ENCODE measurements at regions not wholly inside any gene's neighbourhood (a gene's known extent, or its start where the extent isn't known, plus 50 kb on each side); places are given as distances from the start of the nearest gene placed in this dataset.

DNA sequence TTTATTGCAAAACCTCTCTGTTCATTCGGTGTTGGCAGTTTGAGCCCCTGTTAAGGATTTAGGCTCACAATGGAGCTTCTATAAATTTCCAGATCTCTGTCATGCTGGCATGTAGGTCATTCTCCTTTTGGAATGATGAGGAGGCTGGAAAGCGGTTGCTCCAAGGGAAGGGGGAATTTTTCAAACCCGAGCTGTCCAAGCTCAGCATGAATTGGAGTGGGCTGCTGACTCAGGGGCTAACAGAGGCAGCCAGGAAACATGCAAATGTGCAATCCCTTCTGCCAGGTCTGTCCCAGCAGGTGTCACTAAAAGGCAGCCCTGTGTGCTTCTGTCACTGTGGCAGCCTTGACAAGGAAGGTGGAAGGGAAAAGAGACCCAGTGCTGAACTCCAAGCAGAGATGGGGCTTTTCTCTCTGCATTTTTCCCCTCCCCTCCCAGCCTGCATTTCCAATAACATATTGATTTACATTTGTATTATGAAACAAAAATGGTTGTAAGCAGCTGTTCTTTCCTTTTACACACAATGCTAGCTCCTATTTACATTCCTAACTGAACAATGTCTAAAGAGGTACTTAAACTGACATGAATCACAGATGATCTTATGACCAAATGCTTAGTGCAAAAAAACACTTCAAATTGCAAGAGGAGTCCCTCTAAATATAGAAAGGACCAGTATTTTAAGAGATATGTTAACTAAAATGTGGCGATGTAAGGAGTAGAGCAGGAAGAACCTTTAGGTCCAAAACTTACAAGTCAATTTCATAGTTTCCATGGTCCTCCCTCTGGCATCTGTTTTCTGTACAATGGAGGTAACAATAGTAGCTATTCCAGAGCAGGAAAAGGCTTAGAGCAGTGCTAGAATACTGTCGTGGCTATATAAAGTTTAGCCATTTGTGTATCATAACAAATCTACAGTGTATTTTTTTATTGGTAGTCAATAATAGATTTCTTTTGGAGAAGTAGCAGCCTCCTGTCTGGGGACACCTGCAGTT is 84.5 kb upstream of the ATP10A start:
- TF ChIP-seq FOXP2 (optimal IDR thresholded peaks at IDR 0.05; ENCODE audit: borderline replicate concordance, extremely low read depth, extremely low read length, insufficient read depth) (no peak), SIN3A (IDR thresholded peaks at IDR 0.05; ENCODE audit: borderline replicate concordance, insufficient read depth, low read length) (no peak), TAF1 (IDR thresholded peaks at IDR 0.05; ENCODE audit: borderline replicate concordance, insufficient read depth, low read length) (no peak), POLR2AphosphoS5 (IDR thresholded peaks at IDR 0.05; ENCODE audit: low read depth, low read length) (no peak)
- TF ChIP-seq, protein P1, sequence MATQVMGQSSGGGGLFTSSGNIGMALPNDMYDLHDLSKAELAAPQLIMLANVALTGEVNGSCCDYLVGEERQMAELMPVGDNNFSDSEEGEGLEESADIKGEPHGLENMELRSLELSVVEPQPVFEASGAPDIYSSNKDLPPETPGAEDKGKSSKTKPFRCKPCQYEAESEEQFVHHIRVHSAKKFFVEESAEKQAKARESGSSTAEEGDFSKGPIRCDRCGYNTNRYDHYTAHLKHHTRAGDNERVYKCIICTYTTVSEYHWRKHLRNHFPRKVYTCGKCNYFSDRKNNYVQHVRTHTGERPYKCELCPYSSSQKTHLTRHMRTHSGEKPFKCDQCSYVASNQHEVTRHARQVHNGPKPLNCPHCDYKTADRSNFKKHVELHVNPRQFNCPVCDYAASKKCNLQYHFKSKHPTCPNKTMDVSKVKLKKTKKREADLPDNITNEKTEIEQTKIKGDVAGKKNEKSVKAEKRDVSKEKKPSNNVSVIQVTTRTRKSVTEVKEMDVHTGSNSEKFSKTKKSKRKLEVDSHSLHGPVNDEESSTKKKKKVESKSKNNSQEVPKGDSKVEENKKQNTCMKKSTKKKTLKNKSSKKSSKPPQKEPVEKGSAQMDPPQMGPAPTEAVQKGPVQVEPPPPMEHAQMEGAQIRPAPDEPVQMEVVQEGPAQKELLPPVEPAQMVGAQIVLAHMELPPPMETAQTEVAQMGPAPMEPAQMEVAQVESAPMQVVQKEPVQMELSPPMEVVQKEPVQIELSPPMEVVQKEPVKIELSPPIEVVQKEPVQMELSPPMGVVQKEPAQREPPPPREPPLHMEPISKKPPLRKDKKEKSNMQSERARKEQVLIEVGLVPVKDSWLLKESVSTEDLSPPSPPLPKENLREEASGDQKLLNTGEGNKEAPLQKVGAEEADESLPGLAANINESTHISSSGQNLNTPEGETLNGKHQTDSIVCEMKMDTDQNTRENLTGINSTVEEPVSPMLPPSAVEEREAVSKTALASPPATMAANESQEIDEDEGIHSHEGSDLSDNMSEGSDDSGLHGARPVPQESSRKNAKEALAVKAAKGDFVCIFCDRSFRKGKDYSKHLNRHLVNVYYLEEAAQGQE (IDR thresholded peaks at IDR 0.05; ENCODE audit: insufficient read depth in 1 of 2, low read depth in 2 of 2, low read length in 2 of 2), result no peak

DNA sequence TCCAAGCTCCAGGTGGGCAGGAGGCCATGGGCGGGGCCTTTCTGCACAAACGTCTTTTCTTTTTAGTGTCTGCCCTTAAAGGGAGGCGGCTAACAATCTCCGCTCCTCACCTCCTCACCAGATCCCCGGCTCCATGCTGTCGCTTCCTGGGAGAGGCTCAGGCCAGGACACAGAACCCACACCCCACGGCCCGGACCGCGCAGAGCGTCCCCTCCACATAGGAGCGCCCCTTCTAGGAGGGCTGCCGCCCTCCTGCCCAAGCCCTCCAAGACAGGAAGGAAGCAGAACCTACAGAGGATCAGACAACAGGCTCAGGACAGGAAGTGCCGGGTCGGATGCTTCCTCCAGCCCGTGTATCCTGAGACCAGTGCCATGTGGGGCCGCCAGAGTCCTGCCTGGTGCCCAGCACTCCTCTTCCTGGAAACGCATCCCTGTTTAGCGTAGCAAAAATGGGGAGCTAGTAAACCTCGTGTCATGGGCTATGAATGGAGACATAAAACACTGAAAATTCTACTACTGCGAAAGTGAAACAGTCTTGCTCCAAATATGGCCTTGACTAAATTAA is 83.2 kb upstream of the ATP10A start:
- TF ChIP-seq, protein P1 (IDR thresholded peaks at IDR 0.05; ENCODE audit: insufficient read depth in 1 of 2, low read depth in 2 of 2, low read length in 2 of 2), result no peak
- TF ChIP-seq POLR2AphosphoS5 (IDR thresholded peaks at IDR 0.05; ENCODE audit: low read depth, low read length), result no peak
- no peak for TF ChIP-seq FOXP2 (optimal IDR thresholded peaks at IDR 0.05; ENCODE audit: borderline replicate concordance, extremely low read depth, extremely low read length, insufficient read depth)
- no peak for TF ChIP-seq SIN3A (IDR thresholded peaks at IDR 0.05; ENCODE audit: borderline replicate concordance, insufficient read depth, low read length)
- TF ChIP-seq TAF1 (IDR thresholded peaks at IDR 0.05; ENCODE audit: borderline replicate concordance, insufficient read depth, low read length), result no peak

DNA sequence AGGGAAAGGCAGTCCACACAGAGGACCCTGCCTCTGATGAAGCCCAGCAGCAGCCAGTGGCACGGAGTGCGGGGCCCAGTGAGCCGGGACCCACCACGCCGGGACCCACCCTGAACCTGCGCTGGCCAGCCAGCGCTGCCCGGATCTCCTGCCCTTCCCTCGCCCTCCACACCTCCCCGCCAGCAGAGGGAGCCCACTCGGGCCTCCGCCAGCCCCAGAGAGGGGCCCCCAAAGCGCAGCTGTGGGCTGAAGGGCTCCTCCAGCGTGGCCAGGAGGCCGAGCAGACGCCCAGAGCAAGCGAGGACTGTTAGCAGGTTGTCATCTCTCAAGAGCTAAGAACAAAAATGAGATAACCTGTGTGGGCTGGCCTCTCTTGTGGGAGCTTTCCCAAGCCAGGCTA is 81.3 kb upstream of the ATP10A start:
- TF ChIP-seq SIN3A (IDR thresholded peaks at IDR 0.05; ENCODE audit: borderline replicate concordance, insufficient read depth, low read length) (no peak), FOXP2 (optimal IDR thresholded peaks at IDR 0.05; ENCODE audit: borderline replicate concordance, extremely low read depth, extremely low read length, insufficient read depth) (no peak), TAF1 (IDR thresholded peaks at IDR 0.05; ENCODE audit: borderline replicate concordance, insufficient read depth, low read length) (no peak), POLR2AphosphoS5 (IDR thresholded peaks at IDR 0.05; ENCODE audit: low read depth, low read length) (no peak)
- TF ChIP-seq, protein P1 (IDR thresholded peaks at IDR 0.05; ENCODE audit: insufficient read depth in 1 of 2, low read depth in 2 of 2, low read length in 2 of 2), result no peak

DNA sequence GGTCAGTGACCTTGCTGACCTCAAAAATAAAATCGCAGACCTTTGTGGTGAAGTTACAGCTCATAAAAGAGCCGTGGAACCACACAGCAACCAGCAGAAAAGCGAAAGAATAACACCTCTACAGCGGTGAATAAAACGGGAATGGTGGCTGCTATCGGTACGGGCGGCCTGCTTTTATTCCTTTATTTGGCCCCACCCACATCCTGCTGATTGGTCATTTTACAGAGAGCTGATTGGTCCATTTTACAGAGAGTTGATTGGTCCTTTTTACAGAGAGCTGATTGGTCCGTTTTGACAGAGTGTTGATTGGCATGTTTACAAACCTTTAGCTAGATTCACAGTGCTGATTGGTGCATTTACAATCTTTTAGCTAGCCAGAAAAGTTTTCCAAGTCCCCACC is 80.7 kb upstream of the ATP10A start:
- TF ChIP-seq SIN3A (IDR thresholded peaks at IDR 0.05; ENCODE audit: borderline replicate concordance, insufficient read depth, low read length), result no peak

DNA sequence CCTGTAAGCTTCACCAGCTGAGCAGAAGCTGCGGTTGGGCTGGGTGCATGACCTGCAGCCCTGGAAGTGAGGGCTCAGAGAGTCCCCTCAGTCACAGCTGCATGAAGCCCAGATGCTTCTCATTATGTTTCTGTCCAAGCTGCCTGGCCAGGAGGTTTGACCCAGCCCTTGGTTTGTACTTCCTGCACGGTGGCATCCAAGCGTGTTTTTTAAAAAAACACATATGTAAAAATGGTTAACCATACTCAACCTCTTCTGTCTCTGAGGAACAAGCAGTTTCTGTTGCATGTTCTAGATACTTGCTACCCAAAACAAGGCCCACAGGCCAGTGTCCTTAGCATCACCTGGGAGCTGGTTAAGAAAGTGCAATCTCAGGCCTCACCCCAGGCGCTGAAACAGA is 76.0 kb upstream of the ATP10A start:
- TF ChIP-seq, protein P1 (IDR thresholded peaks at IDR 0.05; ENCODE audit: insufficient read depth in 1 of 2, low read depth in 2 of 2, low read length in 2 of 2), result no peak
- TF ChIP-seq TAF1 (IDR thresholded peaks at IDR 0.05; ENCODE audit: borderline replicate concordance, insufficient read depth, low read length) (no peak), FOXP2 (optimal IDR thresholded peaks at IDR 0.05; ENCODE audit: borderline replicate concordance, extremely low read depth, extremely low read length, insufficient read depth) (no peak), SIN3A (IDR thresholded peaks at IDR 0.05; ENCODE audit: borderline replicate concordance, insufficient read depth, low read length) (no peak), POLR2AphosphoS5 (IDR thresholded peaks at IDR 0.05; ENCODE audit: low read depth, low read length) (no peak)
